Calu3 (cell line): ENCODE measurements at regions not wholly inside any gene's neighbourhood (a gene's known extent, or its start where the extent isn't known, plus 50 kb on each side); places are given as distances from the start of the nearest gene placed in this dataset.

ENCODE experiments used
- BruUV-seq: library from RNA; stranded (reverse); fragments of 400-500 nt; replicated peaks from 2 replicates; lab custom pipeline; 2021; lab: Mats Ljungman, UMichigan
- CTCF ChIA-PET: fragments of 300-600 bp; sonication (Branson Sonifier 250); formaldehyde crosslinking; loops from one replicate; lab custom pipeline; 2022; ENCODE audit warnings: antibody characterized with exemption; lab: Charles Lee
- DNase-seq: peaks from one replicate; pipeline ENCODE4 v3.0.0; 2022
- H3K27ac Mint-ChIP-seq: one replicate; pipeline ENCODE4 v1.8.0; 2022; ENCODE audit warnings: mixed read lengths; ENCODE audit not compliant: unreplicated experiment
- H3K27me3 Mint-ChIP-seq: one replicate; pipeline ENCODE4 v1.8.0; 2022; ENCODE audit warnings: mixed read lengths; ENCODE audit not compliant: unreplicated experiment
- H3K36me3 Mint-ChIP-seq: one replicate; pipeline ENCODE4 v1.8.0; 2022; ENCODE audit warnings: mild to moderate bottlenecking, moderate library complexity, mixed read lengths; ENCODE audit not compliant: insufficient read depth, unreplicated experiment
- H3K4me1 Mint-ChIP-seq: one replicate; pipeline ENCODE4 v1.8.0; 2022; ENCODE audit warnings: mild to moderate bottlenecking, low read depth, mixed read lengths; ENCODE audit not compliant: unreplicated experiment
- H3K4me3 Mint-ChIP-seq: one replicate; pipeline ENCODE4 v1.8.0; 2022; ENCODE audit warnings: mild to moderate bottlenecking, low read depth, moderate library complexity, mixed read lengths; ENCODE audit not compliant: unreplicated experiment
- H3K9me3 Mint-ChIP-seq: one replicate; pipeline ENCODE4 v1.8.0; 2022; ENCODE audit warnings: low read depth, mixed read lengths; ENCODE audit not compliant: unreplicated experiment
- CTCF ChIP-seq: fragments of 200-600 bp; IDR thresholded peaks from one replicate; pipeline ENCODE4 v1.8.0; 2022; ENCODE audit warnings: antibody characterized with exemption; ENCODE audit not compliant: unreplicated experiment
- intact Hi-C: fragments of 100-400 bp; cut with micrococcal nuclease; formaldehyde crosslinking; loops from one replicate; pipeline ENCODE4 v1.10.0; 2022; ENCODE audit not compliant: unreplicated experiment

- no peak overlapping the region for H3K4me3 Mint-ChIP-seq
- no TSS peak for BruUV-seq
- H3K27me3 Mint-ChIP-seq, result no peaks in the 10 kb centered on the region
- H3K36me3 Mint-ChIP-seq, result no peaks in the 10 kb centered on the region
- H3K4me1 Mint-ChIP-seq, result no peaks in the 10 kb centered on the region
- CTCF ChIA-PET, result no interaction called here
- H3K27ac Mint-ChIP-seq, result no peak overlapping the region
- intact Hi-C loops, result no loop called here
- no peaks in the 10 kb centered on the region for H3K9me3 Mint-ChIP-seq
- no peak for TF ChIP-seq CTCF
- DNase-seq, result no peak
These were observed 50.9 kb upstream of the PDE1A start for GRCh38 chr2:182477774-182478173.

- Mint-ChIP-seq H3K9me3 (no peaks in the 10 kb centered on the region), H3K27ac (no peak overlapping the region), H3K4me1 (no peaks in the 10 kb centered on the region), H3K4me3 (no peak overlapping the region), H3K27me3 (no peaks in the 10 kb centered on the region), H3K36me3 (no peaks in the 10 kb centered on the region)
- CTCF ChIA-PET, result no interaction called here
- no peak for DNase-seq
- BruUV-seq, result no TSS peak
- TF ChIP-seq CTCF, result no peak
- intact Hi-C loops, result no loop called here
These were observed 54.8 kb upstream of the PDE1A start for GRCh38 chr2:182481676-182482075.

GRCh38 chr2:182482511-182482910 is 55.7 kb upstream of the PDE1A start:
- H3K9me3 Mint-ChIP-seq, result no peaks in the 10 kb centered on the region
- no peaks in the 10 kb centered on the region for H3K27me3 Mint-ChIP-seq
- H3K27ac Mint-ChIP-seq, result no peak overlapping the region

GRCh38 chr2:182496596-182496995 is 69.8 kb upstream of the PDE1A start:
- no TSS peak for BruUV-seq
- Mint-ChIP-seq H3K9me3 (no peaks in the 10 kb centered on the region), H3K27me3 (no peaks in the 10 kb centered on the region), H3K4me1 (no peaks in the 10 kb centered on the region), H3K4me3 (no peak overlapping the region), H3K27ac (no peak overlapping the region), H3K36me3 (no peaks in the 10 kb centered on the region)
- intact Hi-C loops, result no loop called here
- TF ChIP-seq CTCF, result no peak
- no peak for DNase-seq
- CTCF ChIA-PET, result interaction anchor here (0.7 kb wide), 1 partner anchor 73 kb away, joined by 3 read pairs; no protein-coding TSS in a partner anchor

More at GRCh38 chr2:182482511-182482910, 55.7 kb upstream of the PDE1A start:
- H3K4me3 Mint-ChIP-seq, result no peak overlapping the region
- intact Hi-C loops, result no loop called here
- H3K4me1 Mint-ChIP-seq, result no peaks in the 10 kb centered on the region
- no peaks in the 10 kb centered on the region for H3K36me3 Mint-ChIP-seq
- no peak for TF ChIP-seq CTCF
- CTCF ChIA-PET, result no interaction called here
- no peak for DNase-seq
- no TSS peak for BruUV-seq
